GM19035 (cell line): ENCODE measurements at regions not wholly inside any gene's neighbourhood (a gene's known extent, or its start where the extent isn't known, plus 50 kb on each side); places are given as distances from the start of the nearest gene placed in this dataset.
"Not testable (repeated sequence)": the region's sequence is repeated elsewhere in the genome, so short reads cannot be mapped to it uniquely, and the experiment has no call there.

Source experiments
- ATAC-seq: cut with Tn5 transposase; IDR thresholded peaks from one replicate; pipeline ENCODE4 v1.9.1; 2021; ENCODE audit not compliant: unreplicated experiment

DNA sequence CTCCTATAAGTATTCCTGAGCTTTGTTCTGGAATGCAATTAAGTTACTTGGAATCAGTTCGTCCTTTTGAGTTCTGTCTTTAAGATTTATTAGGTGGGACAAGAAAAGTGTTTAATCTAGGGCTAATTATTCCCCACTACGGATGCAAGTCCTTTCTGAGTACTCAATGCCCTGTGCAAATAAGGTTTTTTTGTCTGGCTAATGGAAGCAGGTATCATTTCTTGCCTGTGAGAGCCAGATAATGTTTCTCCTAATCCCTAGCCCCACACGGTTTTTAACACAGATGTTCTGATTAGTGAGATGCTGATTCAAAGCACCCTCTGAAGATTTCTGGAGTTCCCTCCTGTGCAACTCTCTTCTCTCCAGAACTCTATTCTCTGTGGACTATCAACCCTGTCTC lies 296.6 kb upstream of the PRICKLE1 start:
- ATAC-seq, result no peak

GRCh38 chr12:42885677-42886076 lies 296.1 kb upstream of the PRICKLE1 start:
- ATAC-seq, result no peak

- no peak for ATAC-seq
These were observed 294.6 kb upstream of the PRICKLE1 start for GRCh38 chr12:42884116-42884515.

DNA sequence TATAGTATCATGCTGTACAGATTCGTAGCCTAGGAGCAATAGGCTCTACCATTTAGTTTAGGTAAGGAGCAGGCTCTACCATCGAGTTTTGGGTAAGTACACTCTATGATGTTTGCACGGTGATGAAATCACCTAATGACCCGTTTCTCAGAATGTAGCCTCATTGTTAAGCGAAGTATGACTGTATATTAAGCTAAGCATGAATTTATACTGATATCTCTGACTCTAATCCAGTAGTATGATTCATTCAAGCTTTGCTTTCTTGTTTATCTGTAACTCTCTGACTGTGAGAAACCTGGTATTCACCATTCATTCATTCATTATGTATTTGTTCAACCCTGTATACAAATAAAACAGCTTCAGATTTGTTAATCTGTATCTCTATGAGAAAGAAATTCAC lies 283.9 kb upstream of the PRICKLE1 start:
- no peak for ATAC-seq

GRCh38 chr12:42871816-42872215 lies 282.3 kb upstream of the PRICKLE1 start:
- no peak for ATAC-seq

GRCh38 chr12:42868291-42868690 lies 278.7 kb upstream of the PRICKLE1 start:
- no peak for ATAC-seq

- ATAC-seq, result no peak
These were observed 275.7 kb upstream of the PRICKLE1 start for GRCh38 chr12:42865282-42865681.

GRCh38 chr12:42862055-42862454 lies 272.5 kb upstream of the PRICKLE1 start:
- no peak for ATAC-seq

DNA sequence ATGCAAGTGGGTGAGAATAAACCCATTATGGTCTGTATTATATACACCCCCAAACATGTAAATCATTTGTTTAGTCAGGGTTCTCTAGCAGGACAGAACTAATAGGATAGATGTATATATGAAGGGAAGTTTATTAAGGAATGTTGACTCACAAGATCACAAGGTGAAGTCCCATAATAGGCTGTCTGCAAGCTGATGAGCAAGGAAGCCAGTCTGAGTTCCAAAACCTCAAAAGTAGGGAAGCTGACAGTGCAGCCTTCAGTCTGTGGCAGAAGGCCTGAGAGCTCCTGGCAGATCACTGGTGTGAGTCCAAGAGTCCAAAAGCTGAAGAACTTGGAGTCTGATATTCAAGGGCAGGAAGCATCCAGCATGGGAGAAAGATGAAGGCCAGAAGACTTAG lies 270.8 kb upstream of the PRICKLE1 start:
- ATAC-seq, result not testable (repeated sequence)

- ATAC-seq, result no peak
These were observed 270.1 kb upstream of the PRICKLE1 start for GRCh38 chr12:42859612-42860011.

- no peak for ATAC-seq
These were observed 267.6 kb upstream of the PRICKLE1 start for GRCh38 chr12:42857106-42857505.

DNA sequence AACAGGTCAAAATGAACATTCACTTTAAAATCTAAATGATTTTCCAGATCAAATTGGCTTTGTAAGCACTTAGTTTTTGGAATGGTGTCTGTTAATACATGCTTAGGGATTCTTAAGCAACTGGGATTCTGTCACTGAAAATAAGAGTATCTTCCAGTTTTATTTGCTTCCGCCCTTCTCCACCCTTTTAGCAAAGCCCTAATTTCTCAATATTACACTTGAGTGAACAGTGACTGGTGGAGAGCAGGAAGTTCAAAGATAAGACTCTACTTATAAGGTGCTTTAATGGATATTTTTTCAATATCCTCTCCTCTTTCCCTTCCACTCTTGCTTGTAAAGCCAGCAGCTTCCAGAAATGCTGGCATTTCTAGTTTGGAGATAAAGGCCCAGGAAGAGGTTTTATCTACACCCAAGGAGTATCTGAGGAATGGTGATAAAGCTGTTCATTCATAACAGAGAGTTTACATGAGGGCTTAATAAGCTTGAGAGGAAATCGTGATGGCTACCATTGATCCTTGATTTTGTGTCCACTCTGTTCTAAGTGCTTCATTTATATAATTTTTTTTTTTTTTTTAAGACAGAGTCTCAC lies 265.9 kb upstream of the PRICKLE1 start:
- ATAC-seq, result no peak

GRCh38 chr12:42854826-42855225 lies 265.3 kb upstream of the PRICKLE1 start:
- no peak for ATAC-seq

- ATAC-seq, result no peak
These were observed 264.7 kb upstream of the PRICKLE1 start for GRCh38 chr12:42854208-42854607.

DNA sequence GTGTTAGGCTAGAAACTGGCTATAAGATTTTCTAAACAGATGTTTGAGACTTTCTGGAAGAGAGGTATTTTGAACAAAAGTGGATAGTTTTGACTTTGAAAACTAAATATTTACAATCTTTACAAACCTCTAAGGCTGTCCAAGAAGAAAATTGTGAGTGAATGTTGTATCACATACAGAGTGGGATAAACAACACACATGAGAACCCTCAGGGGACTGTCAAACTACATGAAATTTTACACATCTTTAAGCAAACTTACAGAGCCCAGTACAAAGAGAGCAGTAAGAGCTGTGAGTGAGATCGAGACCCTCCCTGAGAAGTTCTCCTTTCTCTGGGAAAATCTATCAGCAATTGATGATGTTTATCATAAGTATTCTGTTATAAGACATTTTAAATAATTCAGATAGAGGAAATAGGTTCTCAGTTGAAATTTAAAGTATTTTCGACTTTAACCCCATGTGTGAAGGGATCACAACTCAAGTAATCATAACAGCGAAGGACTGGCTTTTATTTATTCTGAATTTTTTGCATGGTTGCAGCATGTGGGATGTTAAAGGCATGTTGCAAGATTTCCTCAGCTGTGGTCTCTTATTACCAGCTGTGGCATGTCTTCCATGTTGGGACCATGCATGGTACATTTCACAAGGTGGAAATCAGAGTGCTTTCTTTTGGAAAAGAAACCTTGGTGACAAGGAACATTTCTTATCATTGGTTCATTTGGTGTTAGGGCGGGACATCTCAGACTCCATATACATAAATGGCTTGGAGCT lies 264.0 kb upstream of the PRICKLE1 start:
- ATAC-seq, result no peak

GRCh38 chr12:42846782-42847181 lies 257.2 kb upstream of the PRICKLE1 start:
- no peak for ATAC-seq

GRCh38 chr12:42834062-42834461 lies 244.5 kb upstream of the PRICKLE1 start:
- no peak for ATAC-seq

DNA sequence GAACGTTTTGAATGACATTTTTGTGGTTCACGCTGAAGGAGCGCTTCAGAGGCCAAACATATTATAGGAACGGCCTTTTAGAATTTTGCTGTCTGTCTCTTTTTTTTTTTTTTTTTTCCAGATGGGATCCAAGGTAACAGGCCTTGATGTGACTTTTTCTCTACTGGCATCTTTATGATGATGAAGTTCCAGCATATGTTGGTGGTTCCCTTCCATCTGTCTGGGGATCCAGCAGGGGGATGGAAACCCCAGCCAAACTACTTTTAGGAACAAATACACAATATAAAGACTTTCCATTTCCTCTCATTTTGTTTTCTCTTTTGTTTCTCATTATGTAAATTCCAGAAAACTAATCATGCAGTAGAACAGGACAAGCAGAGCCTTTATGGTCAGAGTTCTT lies 239.3 kb upstream of the PRICKLE1 start:
- ATAC-seq, result no peak

GRCh38 chr12:42824327-42824726 lies 234.8 kb upstream of the PRICKLE1 start:
- no peak for ATAC-seq

GRCh38 chr12:42823679-42824078 lies 234.1 kb upstream of the PRICKLE1 start:
- no peak for ATAC-seq

DNA sequence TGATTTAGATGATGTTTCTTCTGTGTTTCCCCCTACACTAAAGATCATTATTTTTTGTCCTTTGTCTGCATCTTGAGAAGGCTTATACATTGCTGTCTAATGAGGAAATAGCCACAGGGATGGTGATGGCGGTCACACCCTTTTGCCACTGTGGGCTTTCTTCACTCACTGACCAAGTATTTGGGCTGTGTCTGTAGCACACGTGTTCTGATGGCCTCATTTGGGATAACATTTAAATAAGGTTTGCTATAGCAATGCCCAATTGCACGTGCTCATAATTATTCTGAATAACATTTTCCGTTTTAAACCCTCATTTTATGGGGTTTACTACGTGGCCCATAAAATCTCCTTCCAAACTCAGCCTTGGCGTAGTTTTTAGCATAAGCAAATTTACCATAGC lies 230.3 kb upstream of the PRICKLE1 start:
- ATAC-seq, result no peak

- ATAC-seq, result no peak
These were observed 225.5 kb upstream of the PRICKLE1 start for GRCh38 chr12:42815068-42815467.

GRCh38 chr12:42812871-42813270 lies 223.3 kb upstream of the PRICKLE1 start:
- no peak for ATAC-seq
